GM21447 (cell line): ENCODE measurements at regions not wholly inside any gene's neighbourhood (a gene's known extent, or its start where the extent isn't known, plus 50 kb on each side); places are given as distances from the start of the nearest gene placed in this dataset.

Source experiments
- ATAC-seq: cut with Tn5 transposase; IDR thresholded peaks from one replicate; pipeline ENCODE4 v1.9.1; 2021; ENCODE audit not compliant: unreplicated experiment

GRCh38 chr12:126773012-126773411, 1494.0 kb upstream of the TMEM132C start:
- ATAC-seq = no peak

DNA sequence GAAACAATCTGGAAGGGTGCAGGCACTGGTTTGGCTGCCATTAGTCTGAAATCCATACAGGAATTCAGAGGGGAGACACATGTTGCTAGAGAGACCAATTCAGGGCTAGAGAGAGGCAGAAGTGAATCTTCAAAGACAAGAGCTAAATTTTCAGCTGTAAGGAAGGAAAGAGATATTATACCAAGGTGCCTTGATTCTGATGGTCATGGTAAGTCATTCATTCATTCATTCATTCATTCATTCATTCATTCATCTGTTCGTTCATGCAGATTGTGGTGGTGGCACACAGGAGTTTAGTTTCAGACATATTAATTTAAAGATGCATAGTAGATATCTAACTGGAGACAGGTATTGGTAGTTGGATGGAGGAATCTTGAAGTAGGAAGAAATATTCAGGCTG, 1493.5 kb upstream of the TMEM132C start:
- ATAC-seq = no peak

DNA sequence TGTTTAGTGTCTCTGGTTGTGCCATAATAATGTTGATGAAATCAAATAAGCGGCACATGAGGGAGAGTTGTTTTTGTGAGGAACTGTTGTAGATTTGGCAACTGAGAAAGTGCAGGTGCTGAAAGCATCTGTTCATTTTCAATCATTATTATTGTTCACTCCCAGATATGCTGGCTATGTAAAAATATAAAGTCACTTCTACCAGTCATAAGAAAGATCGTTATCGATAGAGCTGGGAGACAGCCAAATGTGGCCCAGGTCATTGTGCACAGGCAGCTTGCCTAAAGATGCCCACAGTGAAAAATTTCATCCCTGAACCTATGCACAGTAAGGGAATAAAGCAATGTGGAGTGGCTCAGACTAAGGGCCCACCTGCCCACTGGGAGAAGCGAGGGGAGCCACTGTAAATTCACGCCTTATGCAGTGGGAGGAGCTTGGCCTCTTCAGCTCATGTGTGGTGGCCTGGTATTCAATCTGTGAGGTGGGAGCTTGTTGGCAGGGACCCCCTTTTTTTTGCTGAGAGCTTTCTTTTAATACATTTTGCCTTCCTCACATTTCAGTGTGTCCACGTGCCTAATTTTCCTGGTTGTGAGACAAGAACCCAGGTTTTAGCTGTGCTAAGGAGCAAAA, 1490.8 kb upstream of the TMEM132C start:
- no peak for ATAC-seq

- no peak for ATAC-seq
These were observed 1486.6 kb upstream of the TMEM132C start for GRCh38 chr12:126780343-126780742.

DNA sequence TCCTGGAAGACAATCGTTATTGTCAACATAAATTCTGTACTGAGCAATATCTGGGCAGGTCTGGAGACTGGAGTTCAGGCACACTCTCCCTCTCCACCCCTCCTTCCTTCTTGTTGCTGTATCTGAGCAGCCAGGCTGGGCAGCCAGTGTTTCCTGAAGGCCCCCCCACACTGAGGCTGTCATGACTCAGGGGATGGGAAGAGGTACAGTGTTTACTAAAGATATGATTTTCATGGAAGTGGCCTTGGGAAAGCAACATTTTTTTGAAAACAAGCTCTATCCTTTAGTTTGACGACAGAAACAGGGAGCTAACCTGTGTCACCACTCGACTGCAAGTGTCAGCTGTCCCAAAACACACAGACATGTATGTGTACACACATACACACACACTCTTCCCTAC, 1485.4 kb upstream of the TMEM132C start:
- ATAC-seq = no peak

DNA sequence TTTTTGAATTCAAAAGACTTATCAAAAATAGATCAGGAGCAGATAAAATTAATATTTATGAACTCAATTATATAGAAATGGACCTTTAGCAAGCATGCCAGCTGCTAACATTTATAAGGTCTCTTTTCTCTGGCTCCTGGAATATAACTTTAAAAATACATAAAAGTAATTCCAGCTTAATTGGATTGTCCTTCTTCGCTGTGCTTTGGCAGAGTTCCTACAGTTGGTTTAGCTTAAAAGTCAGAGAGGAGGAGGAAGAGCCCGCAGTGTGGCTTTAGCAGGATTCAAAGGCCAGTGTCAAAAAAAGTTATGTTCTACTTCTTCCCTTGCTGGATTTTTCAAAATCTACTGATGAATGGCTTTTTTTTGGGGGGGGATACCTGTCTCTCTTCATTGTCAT, 1484.9 kb upstream of the TMEM132C start:
- no peak for ATAC-seq

GRCh38 chr12:126784328-126784921, 1482.5 kb upstream of the TMEM132C start:
- ATAC-seq = no peak

DNA sequence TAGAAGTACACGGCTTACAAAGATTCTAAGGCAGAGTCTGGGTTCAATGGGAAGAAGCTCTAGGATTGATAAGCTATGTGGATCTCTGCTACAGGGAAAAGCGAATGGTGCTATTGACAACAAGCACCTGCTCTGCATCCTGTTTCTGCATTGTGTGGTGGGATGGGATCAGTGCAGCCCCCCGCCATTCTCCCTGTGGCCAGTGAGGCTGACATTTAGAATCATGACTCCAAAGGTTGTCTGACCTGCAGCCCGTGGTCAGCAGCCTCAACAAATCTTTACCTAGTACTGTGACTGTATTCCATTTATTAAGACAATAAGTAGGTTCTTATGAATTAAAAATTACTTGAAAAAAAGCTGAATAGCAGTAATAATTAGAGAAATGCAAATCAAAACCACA, 1477.0 kb upstream of the TMEM132C start:
- no peak for ATAC-seq

- ATAC-seq = no peak
These were observed 1475.8 kb upstream of the TMEM132C start for GRCh38 chr12:126791122-126791521.

GRCh38 chr12:126792411-126792810, 1474.6 kb upstream of the TMEM132C start:
- no peak for ATAC-seq

- no peak for ATAC-seq
These were observed 1469.4 kb upstream of the TMEM132C start for GRCh38 chr12:126797525-126797924.

GRCh38 chr12:126798449-126798848, 1468.5 kb upstream of the TMEM132C start:
- no peak for ATAC-seq

- no peak for ATAC-seq
These were observed 1459.6 kb upstream of the TMEM132C start for GRCh38 chr12:126807312-126807865.

GRCh38 chr12:126811391-126811790, 1455.6 kb upstream of the TMEM132C start:
- no peak for ATAC-seq

- no peak for ATAC-seq
These were observed 1447.4 kb upstream of the TMEM132C start for GRCh38 chr12:126819554-126819953.

DNA sequence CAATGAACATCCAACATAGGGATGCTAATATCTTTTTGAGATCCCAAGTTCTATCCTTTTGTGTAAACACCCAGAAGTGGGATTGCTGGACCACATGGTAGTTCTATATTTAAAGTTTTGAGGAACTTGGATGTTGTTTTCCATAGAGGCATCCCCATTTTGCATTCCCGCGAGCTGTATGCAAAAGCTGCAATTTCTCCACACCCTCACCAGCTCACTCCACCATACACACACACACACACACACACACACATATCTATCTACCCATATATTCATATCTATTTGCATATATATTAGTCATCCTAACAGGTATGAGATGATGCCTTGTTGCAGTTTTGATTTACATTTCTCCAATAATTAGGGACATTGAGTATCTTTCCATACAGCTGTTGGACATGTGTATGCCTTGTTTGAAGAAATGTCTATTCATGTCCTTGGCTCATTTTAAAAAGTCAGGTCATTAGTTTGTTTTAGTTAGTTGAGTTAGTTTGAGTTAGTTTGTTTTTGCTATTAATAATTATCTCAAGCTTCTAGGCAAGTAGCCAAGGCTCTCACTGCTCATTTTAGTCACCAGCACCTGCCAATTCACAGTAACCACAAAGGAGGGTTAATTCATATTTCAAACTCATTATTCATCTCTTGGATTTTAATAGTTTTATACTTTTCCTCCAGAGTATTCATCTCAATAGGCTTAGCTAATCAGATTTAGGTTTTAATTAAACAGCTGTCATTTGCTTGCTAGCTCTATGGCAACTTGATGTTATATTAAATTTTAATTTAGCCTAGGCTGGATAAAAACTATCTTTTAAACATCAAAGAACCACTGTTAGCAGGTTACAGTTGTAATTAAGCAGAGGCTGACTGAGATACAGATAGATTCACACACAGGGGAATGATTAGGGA, 1435.9 kb upstream of the TMEM132C start:
- no peak for ATAC-seq

DNA sequence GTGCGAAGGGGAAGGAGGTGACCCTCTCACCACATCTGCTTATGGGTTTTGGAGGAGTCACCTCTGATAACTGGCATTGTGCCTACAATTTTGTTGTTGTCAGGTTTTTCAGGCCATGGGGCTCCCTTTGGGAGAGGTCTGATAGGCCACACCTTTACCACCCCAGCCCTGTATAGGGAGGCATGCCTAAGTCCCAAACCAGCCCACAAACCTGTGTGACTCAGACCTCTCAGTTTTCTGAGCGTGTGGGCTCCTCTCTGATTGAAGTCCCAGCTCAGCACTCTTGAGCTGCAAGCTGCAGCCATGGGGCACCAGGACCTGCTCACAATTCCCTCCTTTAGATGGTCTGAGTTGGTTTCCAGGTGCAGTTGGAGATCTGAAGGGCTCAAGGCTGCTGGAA, 1429.3 kb upstream of the TMEM132C start:
- ATAC-seq = no peak

DNA sequence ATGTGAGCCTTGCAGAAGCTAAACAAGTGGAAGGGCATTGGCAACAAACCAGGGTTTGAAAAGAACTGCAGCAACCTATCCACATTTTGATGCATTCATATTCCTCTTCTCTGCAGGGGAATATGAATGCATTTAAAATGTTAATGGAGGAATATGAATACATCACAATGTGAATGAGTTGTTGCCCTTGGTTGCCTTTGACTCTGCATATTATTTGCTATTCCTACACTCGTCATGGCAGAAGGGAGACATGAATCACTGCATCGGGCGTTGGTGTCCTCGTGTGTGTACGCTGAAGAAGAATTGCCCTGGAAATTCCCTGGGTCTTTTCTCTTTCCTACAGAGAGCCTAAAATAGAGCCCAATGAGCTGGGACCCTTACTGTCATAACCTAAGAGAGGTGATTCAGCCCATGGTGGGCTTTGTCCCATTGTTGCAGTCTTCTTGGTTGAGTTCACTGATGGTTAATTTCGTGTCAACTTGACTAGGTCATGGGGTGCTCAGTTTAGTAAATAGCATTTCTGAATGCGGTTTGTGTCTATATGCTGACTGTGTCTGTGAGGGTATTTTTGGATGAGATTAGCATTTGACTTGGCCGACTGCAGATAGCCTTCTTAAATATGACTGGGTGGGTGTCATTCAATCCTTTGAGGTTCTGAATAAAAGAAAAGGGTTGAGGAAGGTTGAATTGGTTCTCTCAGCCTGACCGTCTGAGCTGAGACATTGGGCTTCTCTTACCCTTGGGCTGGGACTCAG, 1422.9 kb upstream of the TMEM132C start:
- ATAC-seq = no peak

- ATAC-seq = no peak
These were observed 1419.9 kb upstream of the TMEM132C start for GRCh38 chr12:126847005-126847629.

- ATAC-seq = no peak
These were observed 1411.2 kb upstream of the TMEM132C start for GRCh38 chr12:126855768-126856167.

DNA sequence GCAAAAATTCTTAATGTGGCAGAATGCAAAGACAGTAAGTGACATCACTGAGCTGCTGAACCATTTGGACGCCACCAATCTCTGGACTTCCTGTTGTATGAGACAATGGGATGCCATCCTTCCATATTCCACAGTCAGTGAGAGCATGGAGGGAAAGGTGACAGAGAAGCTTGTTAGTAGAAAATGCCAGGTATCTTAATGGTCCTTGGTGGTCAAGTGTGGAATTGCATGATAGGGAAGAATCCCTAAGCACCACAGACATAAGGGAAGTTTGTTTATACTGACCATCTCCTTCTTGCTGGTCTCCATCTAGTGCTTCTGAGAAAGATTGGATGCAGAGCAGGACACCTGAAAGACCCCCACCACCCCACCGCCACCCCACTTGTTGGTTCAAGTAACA, 1410.0 kb upstream of the TMEM132C start:
- no peak for ATAC-seq
